ENCODE measurements at regions not wholly inside any gene's neighbourhood (a gene's known extent, or its start where the extent isn't known, plus 50 kb on each side); places are given as distances from the start of the nearest gene placed in this dataset.

DNA sequence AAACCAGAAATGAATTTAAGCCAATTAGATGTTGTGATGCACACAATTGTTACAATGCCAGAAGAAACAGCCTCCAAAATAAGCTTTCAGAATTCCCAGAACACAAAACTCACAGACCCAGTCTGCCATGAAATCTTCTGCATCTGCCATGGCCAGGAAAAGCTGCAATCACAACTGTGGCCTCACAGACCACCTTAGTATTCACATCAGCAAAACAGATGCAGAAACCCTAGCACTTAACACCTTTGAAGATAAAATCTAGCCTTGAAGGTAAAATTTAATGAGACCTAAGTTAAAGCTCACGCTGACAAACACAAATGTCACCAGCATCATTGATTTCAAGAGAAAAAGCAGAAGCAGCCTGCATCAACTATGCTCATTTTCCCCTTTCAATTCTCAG lies 566.8 kb upstream of the TMPRSS15 start:
- TF ChIP-seq, protein P1, sequence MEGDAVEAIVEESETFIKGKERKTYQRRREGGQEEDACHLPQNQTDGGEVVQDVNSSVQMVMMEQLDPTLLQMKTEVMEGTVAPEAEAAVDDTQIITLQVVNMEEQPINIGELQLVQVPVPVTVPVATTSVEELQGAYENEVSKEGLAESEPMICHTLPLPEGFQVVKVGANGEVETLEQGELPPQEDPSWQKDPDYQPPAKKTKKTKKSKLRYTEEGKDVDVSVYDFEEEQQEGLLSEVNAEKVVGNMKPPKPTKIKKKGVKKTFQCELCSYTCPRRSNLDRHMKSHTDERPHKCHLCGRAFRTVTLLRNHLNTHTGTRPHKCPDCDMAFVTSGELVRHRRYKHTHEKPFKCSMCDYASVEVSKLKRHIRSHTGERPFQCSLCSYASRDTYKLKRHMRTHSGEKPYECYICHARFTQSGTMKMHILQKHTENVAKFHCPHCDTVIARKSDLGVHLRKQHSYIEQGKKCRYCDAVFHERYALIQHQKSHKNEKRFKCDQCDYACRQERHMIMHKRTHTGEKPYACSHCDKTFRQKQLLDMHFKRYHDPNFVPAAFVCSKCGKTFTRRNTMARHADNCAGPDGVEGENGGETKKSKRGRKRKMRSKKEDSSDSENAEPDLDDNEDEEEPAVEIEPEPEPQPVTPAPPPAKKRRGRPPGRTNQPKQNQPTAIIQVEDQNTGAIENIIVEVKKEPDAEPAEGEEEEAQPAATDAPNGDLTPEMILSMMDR (IDR thresholded peaks at IDR 0.05; ENCODE audit: extremely low read depth in 1 of 2, insufficient read depth in 1 of 2, low read depth in 1 of 2, low read length in 2 of 2) = no peak
- TF ChIP-seq, protein P2, sequence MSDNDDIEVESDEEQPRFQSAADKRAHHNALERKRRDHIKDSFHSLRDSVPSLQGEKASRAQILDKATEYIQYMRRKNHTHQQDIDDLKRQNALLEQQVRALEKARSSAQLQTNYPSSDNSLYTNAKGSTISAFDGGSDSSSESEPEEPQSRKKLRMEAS (IDR thresholded peaks at IDR 0.05; ENCODE audit: insufficient read depth, insufficient read length) = no peak
- TF ChIP-seq POLR2A (IDR thresholded peaks at IDR 0.05; ENCODE audit: low read depth, low read length) = no peak
- TF ChIP-seq POLR2AphosphoS5 (IDR thresholded peaks at IDR 0.05; ENCODE audit: insufficient read depth, low read depth, low read length) = no peak
- TF ChIP-seq MYC (IDR thresholded peaks at IDR 0.05; ENCODE audit: low read depth, low read length) = no peak
- TF ChIP-seq GATA2 (IDR thresholded peaks at IDR 0.05; ENCODE audit: insufficient read depth, insufficient read length, low read depth, low read length) = no peak
- TF ChIP-seq FOS (IDR thresholded peaks at IDR 0.05; ENCODE audit: borderline replicate concordance, insufficient read depth, low read length) = no peak
- no peak for TF ChIP-seq EZH2 (IDR thresholded peaks at IDR 0.05; ENCODE audit: borderline replicate concordance, low read depth, low read length, severe bottlenecking)
- no peak for TF ChIP-seq JUN (IDR thresholded peaks at IDR 0.05; ENCODE audit: borderline replicate concordance, insufficient read depth, insufficient read length, low read depth)

Data from endothelial cell of umbilical vein (primary cell).